ENCODE measurements at regions not wholly inside any gene's neighbourhood (a gene's known extent, or its start where the extent isn't known, plus 50 kb on each side); places are given as distances from the start of the nearest gene placed in this dataset.

DNA sequence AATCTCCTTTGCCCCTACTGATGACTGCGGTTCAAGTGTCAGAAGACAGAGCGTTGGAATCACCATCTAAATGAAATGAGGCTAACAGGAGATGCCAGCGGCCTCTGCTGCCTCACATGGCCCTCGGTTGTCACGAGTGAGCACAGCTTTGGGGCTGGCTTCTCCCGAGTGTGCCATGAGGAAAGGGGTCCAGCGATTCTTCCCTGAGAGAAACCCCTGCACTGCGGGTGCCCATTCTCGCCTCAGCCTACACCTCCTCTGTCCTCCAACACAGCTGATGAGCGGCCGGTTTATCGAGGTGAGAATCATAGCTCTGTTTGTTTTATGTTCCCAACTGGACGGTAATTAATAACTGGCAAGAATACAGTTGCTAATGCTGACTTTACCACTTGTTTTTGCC, 144.7 kb upstream of the RPS6KA2 start:
- TF ChIP-seq, protein P1, sequence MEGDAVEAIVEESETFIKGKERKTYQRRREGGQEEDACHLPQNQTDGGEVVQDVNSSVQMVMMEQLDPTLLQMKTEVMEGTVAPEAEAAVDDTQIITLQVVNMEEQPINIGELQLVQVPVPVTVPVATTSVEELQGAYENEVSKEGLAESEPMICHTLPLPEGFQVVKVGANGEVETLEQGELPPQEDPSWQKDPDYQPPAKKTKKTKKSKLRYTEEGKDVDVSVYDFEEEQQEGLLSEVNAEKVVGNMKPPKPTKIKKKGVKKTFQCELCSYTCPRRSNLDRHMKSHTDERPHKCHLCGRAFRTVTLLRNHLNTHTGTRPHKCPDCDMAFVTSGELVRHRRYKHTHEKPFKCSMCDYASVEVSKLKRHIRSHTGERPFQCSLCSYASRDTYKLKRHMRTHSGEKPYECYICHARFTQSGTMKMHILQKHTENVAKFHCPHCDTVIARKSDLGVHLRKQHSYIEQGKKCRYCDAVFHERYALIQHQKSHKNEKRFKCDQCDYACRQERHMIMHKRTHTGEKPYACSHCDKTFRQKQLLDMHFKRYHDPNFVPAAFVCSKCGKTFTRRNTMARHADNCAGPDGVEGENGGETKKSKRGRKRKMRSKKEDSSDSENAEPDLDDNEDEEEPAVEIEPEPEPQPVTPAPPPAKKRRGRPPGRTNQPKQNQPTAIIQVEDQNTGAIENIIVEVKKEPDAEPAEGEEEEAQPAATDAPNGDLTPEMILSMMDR (IDR thresholded peaks at IDR 0.05): no peak
- TF ChIP-seq POLR2A (IDR thresholded peaks at IDR 0.05): no peak
